K562 (cell line): ENCODE measurements at regions not wholly inside any gene's neighbourhood (a gene's known extent, or its start where the extent isn't known, plus 50 kb on each side); places are given as distances from the start of the nearest gene placed in this dataset.

Experiments used
- ATAC-seq: fragments of 200-7000 bp; cut with Tn5 transposase; 3 replicates; pipeline ENCODE4 v1.9.1; 2020; ENCODE audit warnings: moderate library complexity
- BruUV-seq: library from RNA; stranded (reverse); fragments of 400-500 nt; replicated peaks from 2 replicates; lab custom pipeline; 2021; lab: Mats Ljungman, UMichigan
- CTCF ChIA-PET: fragments of 300-600 bp; formaldehyde crosslinking; extraction: SDS; loops from one replicate; lab custom pipeline; 2021; ENCODE audit warnings: low intra/inter-chr PET ratio; lab: Yijun Ruan, JAX
- POLR2A ChIA-PET: fragments of 300-600, 350-650 bp; sonication (Branson Sonifier 250); formaldehyde crosslinking; extraction: SDS; loops from one replicate; lab custom pipeline; 2021; ENCODE audit warnings: antibody characterized with exemption, inconsistent platforms; lab: Yijun Ruan, JAX
- DNase-seq, 4 experiments: peaks; one replicate each; pipeline versions ENCODE4 v3.0.0 to v3.0.0-alpha.2; 2011 to 2018; ENCODE audit warnings: low spot score in 3 of 4, mixed read lengths in 3 of 4; ENCODE audit errors: extremely low read depth in 1 of 4
- FAIRE-seq: peaks from 2 replicates; lab custom pipeline; 2011; peaks lifted over from hg19 to GRCh38; lab: Jason Lieb, UNC
- H2AFZ ChIP-seq: 2 replicates; pipeline ENCODE4 v1.6.0; 2011; ENCODE audit warnings: low read depth, low read length, control low read depth, inconsistent platforms
- H3K27ac ChIP-seq: fragments of 200-600 bp; 3 replicates; pipeline ENCODE4 v1.8.0; 2011; ENCODE audit warnings: low read depth, mild to moderate bottlenecking, control low read depth, inconsistent platforms, low read length, moderate library complexity, mixed read lengths; ENCODE audit errors: extremely low read depth
- H3K27me3 ChIP-seq, 2 experiments: fragments of 300-600 bp in 1 of 2; 2 replicates in 1 of 2; 3 replicates in 1 of 2; pipeline versions ENCODE4 v1.6.0 to v1.8.0; 2011; ENCODE audit warnings: inconsistent platforms in 2 of 2, low read length in 2 of 2, mild to moderate bottlenecking in 1 of 2, mixed read lengths in 1 of 2, moderate library complexity in 1 of 2; ENCODE audit not compliant: control insufficient read depth in 2 of 2, insufficient read depth in 2 of 2
- H3K36me3 ChIP-seq: fragments of 300-600 bp; 3 replicates; pipeline ENCODE4 v1.8.0; 2011; ENCODE audit warnings: mild to moderate bottlenecking, low read length, inconsistent platforms; ENCODE audit not compliant: control insufficient read depth, insufficient read depth
- H3K4me1 ChIP-seq, 2 experiments: fragments of 200-600 bp in 1 of 2; replicated peaks in 1 of 2; 2 replicates in 1 of 2; 3 replicates in 1 of 2; pipeline versions ENCODE4 v1.5.1 to v1.8.0; 2011; ENCODE audit warnings: inconsistent platforms in 2 of 2, low read length in 2 of 2, mild to moderate bottlenecking in 1 of 2, mixed read lengths in 1 of 2, moderate library complexity in 1 of 2; ENCODE audit not compliant: control insufficient read depth in 2 of 2, insufficient read depth in 2 of 2
- H3K4me2 ChIP-seq: 2 replicates; pipeline ENCODE4 v1.6.1; 2011; ENCODE audit warnings: low read length, control low read depth, inconsistent platforms, mixed read lengths; ENCODE audit not compliant: insufficient read depth
- H3K4me3 ChIP-seq: fragments of 200-600 bp; sonication (generic), shearing (Covaris generic); 2 replicates; pipeline ENCODE4 v1.5.1; 2016; ENCODE audit warnings: control low read depth, inconsistent platforms
- H3K79me2 ChIP-seq: fragments of 200-600 bp; 3 replicates; pipeline ENCODE4 v1.8.0; 2011; ENCODE audit warnings: low read length, inconsistent platforms; ENCODE audit not compliant: control insufficient read depth, insufficient read depth
- H3K9ac ChIP-seq, 2 experiments: 2 replicates each; pipeline versions ENCODE4 v1.6.0 to v1.6.1; 2011; ENCODE audit warnings: low read depth in 2 of 2, low read length in 2 of 2, control low read depth in 1 of 2, inconsistent platforms in 1 of 2, mild to moderate bottlenecking in 1 of 2, mixed read lengths in 1 of 2; ENCODE audit not compliant: insufficient read depth in 1 of 2
- H3K9me1 ChIP-seq: one replicate; pipeline ENCODE4 v1.6.0; 2011; ENCODE audit warnings: inconsistent platforms, mild to moderate bottlenecking, low read length, moderate library complexity; ENCODE audit not compliant: control insufficient read depth, insufficient read depth
- H3K9me3 ChIP-seq: replicated peaks from 2 replicates; pipeline ENCODE4 v1.5.1; 2011; ENCODE audit warnings: low read depth, low read length, inconsistent platforms; ENCODE audit not compliant: control insufficient read depth, insufficient read depth
- H4K20me1 ChIP-seq: replicated peaks from 2 replicates; pipeline ENCODE4 v1.6.1; 2011; ENCODE audit warnings: low read length, inconsistent platforms, mixed read lengths; ENCODE audit not compliant: control insufficient read depth, insufficient read depth
- CEBPB ChIP-seq: fragments of 450-650 bp; IDR thresholded peaks from 2 replicates; pipeline ENCODE4 v1.6.1; 2016; ENCODE audit warnings: missing genetic modification characterization, missing compliant biosample characterization
- KLF1 ChIP-seq: fragments of 450-650 bp; IDR thresholded peaks from 2 replicates; pipeline ENCODE4 v1.6.1; 2016; ENCODE audit warnings: missing genetic modification characterization, missing compliant biosample characterization
- PRPF4 ChIP-seq: fragments of 200-400 bp; formaldehyde crosslinking; IDR thresholded peaks from one replicate; pipeline ENCODE4 v1.6.1; 2017; ENCODE audit warnings: low read length, low read depth, mild to moderate bottlenecking; ENCODE audit not compliant: insufficient read depth, poor library complexity, severe bottlenecking
- RBM34 ChIP-seq: fragments of 200-400 bp; formaldehyde crosslinking; IDR thresholded peaks from 2 replicates; pipeline ENCODE4 v1.6.1; 2018; ENCODE audit warnings: low read length, borderline replicate concordance; ENCODE audit not compliant: insufficient read depth
- TCF7 ChIP-seq: sonication (generic); IDR thresholded peaks from 2 replicates; pipeline ENCODE4 v1.6.1; 2016; ENCODE audit warnings: antibody characterized with exemption, borderline replicate concordance
- ZNF134 ChIP-seq: fragments of 250-450 bp; sonication (Bioruptor Pico); conservative IDR thresholded peaks from 2 replicates; pipeline ENCODE4 v1.4.0; 2020
- ZNF41 ChIP-seq: fragments of 250-450 bp; sonication (Bioruptor Pico); conservative IDR thresholded peaks from 2 replicates; pipeline ENCODE4 v1.4.0; 2020; ENCODE audit warnings: mild to moderate bottlenecking
- in situ Hi-C: fragments of 300-500 bp; cut with MboI; formaldehyde crosslinking; loops from 4 replicates; pipeline ENCODE4 v1.15.0; 2018; ENCODE audit warnings: inconsistent platforms, mixed read lengths
- intact Hi-C: fragments of 100-400 bp; cut with micrococcal nuclease; formaldehyde crosslinking; loops from 2 replicates; pipeline ENCODE4 v1.14.2; 2022
- TF ChIP-seq, protein P1 (sequence below), 2 experiments: fragments of 450-650 bp; IDR thresholded peaks; 2 replicates each; pipeline ENCODE4 v1.6.1; 2018; ENCODE audit warnings: mild to moderate bottlenecking in 2 of 2, low read depth in 1 of 2; ENCODE audit not compliant: partially characterized antibody in 2 of 2
- TF ChIP-seq, protein P2 (sequence below): sonication (generic); formaldehyde crosslinking; IDR thresholded peaks from 2 replicates; pipeline ENCODE4 v1.8.0; 2022; ENCODE audit warnings: mild to moderate bottlenecking, low read depth, missing genetic modification reagents
- TF ChIP-seq, protein P3 (sequence below): sonication (generic); formaldehyde crosslinking; IDR thresholded peaks from 2 replicates; pipeline ENCODE4 v1.8.0; 2022; ENCODE audit warnings: mild to moderate bottlenecking, missing genetic modification reagents
- TF ChIP-seq, protein P4 (sequence below): fragments of 450-650 bp; formaldehyde crosslinking; IDR thresholded peaks from 2 replicates; pipeline ENCODE4 v1.4.0; 2020; ENCODE audit warnings: mild to moderate bottlenecking, moderate library complexity
- TF ChIP-seq, protein P5 (sequence below): fragments of 450-650 bp; formaldehyde crosslinking; IDR thresholded peaks from 2 replicates; pipeline ENCODE4 v1.4.0; 2020; ENCODE audit warnings: mild to moderate bottlenecking, moderate library complexity

DNA sequence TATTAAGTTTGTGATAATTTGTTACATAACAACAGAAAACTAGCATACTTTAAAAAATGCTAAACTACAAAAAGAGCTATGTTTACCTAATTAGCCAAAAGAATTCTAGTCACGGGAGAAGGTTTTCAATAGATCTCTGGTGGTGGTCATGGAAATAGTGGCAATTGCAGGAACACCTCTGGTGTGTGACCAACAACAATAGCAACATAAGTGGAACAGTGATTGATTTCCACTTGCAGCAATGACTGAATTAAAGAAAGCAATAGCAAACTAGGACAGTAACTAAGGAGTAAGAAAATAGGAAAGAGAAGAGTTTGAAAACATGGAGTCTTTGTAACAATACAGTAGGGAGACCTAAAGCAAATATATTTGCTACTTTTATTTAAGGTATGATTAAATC is 171.3 kb upstream of the ADGRL4 start (continued):
- TF ChIP-seq, protein P1, sequence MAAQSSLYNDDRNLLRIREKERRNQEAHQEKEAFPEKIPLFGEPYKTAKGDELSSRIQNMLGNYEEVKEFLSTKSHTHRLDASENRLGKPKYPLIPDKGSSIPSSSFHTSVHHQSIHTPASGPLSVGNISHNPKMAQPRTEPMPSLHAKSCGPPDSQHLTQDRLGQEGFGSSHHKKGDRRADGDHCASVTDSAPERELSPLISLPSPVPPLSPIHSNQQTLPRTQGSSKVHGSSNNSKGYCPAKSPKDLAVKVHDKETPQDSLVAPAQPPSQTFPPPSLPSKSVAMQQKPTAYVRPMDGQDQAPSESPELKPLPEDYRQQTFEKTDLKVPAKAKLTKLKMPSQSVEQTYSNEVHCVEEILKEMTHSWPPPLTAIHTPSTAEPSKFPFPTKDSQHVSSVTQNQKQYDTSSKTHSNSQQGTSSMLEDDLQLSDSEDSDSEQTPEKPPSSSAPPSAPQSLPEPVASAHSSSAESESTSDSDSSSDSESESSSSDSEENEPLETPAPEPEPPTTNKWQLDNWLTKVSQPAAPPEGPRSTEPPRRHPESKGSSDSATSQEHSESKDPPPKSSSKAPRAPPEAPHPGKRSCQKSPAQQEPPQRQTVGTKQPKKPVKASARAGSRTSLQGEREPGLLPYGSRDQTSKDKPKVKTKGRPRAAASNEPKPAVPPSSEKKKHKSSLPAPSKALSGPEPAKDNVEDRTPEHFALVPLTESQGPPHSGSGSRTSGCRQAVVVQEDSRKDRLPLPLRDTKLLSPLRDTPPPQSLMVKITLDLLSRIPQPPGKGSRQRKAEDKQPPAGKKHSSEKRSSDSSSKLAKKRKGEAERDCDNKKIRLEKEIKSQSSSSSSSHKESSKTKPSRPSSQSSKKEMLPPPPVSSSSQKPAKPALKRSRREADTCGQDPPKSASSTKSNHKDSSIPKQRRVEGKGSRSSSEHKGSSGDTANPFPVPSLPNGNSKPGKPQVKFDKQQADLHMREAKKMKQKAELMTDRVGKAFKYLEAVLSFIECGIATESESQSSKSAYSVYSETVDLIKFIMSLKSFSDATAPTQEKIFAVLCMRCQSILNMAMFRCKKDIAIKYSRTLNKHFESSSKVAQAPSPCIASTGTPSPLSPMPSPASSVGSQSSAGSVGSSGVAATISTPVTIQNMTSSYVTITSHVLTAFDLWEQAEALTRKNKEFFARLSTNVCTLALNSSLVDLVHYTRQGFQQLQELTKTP (IDR thresholded peaks at IDR 0.05; ENCODE audit: low read depth in 1 of 2, partially characterized antibody in 2 of 2): no peak
- TF ChIP-seq, protein P2, sequence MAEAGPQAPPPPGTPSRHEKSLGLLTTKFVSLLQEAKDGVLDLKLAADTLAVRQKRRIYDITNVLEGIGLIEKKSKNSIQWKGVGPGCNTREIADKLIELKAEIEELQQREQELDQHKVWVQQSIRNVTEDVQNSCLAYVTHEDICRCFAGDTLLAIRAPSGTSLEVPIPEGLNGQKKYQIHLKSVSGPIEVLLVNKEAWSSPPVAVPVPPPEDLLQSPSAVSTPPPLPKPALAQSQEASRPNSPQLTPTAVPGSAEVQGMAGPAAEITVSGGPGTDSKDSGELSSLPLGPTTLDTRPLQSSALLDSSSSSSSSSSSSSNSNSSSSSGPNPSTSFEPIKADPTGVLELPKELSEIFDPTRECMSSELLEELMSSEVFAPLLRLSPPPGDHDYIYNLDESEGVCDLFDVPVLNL (CRISPR knock-in tag): no peak
- no peak for TF ChIP-seq KLF1 (tag)
- TF ChIP-seq, protein P3, sequence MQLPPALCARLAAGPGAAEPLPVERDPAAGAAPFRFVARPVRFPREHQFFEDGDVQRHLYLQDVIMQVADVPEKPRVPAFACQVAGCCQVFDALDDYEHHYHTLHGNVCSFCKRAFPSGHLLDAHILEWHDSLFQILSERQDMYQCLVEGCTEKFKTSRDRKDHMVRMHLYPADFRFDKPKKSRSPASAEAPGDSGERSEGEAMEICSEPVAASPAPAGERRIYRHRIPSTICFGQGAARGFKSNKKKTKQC (CRISPR knock-in tag): no peak

DNA sequence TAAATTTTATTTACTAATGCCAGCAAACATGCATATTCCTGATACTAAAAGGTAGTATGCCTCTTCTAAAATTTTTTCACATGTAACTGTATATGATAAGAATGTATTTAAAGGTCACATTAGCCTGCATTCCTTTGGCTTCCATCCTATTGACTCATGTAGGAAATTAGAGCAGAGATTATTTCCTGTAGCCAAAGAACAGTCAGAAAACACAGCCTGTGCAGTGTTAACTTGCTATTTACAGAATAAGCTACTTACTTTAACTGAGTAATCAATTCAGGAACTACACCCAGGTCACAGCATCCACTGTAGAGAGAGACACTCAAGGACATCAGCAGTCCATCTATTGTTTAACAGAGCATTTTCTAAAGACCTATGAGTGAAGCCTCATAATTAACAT is 154.5 kb upstream of the ADGRL4 start:
- FAIRE-seq (no peak), DNase-seq (no peak), ATAC-seq (no peak)
- Histone ChIP-seq H3K9me3 (no peaks in the 10 kb centered on the region), H3K9ac (no peak overlapping the region), H3K4me3 (no peak overlapping the region), H4K20me1 (no peaks in the 10 kb centered on the region), H3K79me2 (no peaks in the 10 kb centered on the region), H3K36me3 (no peaks in the 10 kb centered on the region), H2AFZ (no peak overlapping the region), H3K4me1 (no peaks in the 10 kb centered on the region), H3K27me3 (no peaks in the 10 kb centered on the region), H3K27ac (no peak overlapping the region), H3K4me2 (no peak overlapping the region), H3K9me1 (no peaks in the 10 kb centered on the region)
- in situ Hi-C loops: no loop called here
- POLR2A ChIA-PET: no interaction called here
- intact Hi-C loops: no loop called here
- CTCF ChIA-PET: no interaction called here
- BruUV-seq: no TSS peak
- TF ChIP-seq CEBPB (tag) (no peak), RBM34 (no peak), PRPF4 (no peak), TCF7 (no peak), ZNF41 (no peak), ZNF134 (CRISPR knock-in tag) (no peak)
- TF ChIP-seq, protein P4, sequence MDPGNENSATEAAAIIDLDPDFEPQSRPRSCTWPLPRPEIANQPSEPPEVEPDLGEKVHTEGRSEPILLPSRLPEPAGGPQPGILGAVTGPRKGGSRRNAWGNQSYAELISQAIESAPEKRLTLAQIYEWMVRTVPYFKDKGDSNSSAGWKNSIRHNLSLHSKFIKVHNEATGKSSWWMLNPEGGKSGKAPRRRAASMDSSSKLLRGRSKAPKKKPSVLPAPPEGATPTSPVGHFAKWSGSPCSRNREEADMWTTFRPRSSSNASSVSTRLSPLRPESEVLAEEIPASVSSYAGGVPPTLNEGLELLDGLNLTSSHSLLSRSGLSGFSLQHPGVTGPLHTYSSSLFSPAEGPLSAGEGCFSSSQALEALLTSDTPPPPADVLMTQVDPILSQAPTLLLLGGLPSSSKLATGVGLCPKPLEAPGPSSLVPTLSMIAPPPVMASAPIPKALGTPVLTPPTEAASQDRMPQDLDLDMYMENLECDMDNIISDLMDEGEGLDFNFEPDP: no peak
- TF ChIP-seq, protein P5, sequence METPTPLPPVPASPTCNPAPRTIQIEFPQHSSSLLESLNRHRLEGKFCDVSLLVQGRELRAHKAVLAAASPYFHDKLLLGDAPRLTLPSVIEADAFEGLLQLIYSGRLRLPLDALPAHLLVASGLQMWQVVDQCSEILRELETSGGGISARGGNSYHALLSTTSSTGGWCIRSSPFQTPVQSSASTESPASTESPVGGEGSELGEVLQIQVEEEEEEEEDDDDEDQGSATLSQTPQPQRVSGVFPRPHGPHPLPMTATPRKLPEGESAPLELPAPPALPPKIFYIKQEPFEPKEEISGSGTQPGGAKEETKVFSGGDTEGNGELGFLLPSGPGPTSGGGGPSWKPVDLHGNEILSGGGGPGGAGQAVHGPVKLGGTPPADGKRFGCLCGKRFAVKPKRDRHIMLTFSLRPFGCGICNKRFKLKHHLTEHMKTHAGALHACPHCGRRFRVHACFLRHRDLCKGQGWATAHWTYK: no peak
